Memory B cell (primary cell): ENCODE measurements at regions not wholly inside any gene's neighbourhood (a gene's known extent, or its start where the extent isn't known, plus 50 kb on each side); places are given as distances from the start of the nearest gene placed in this dataset.

Source experiments
- ATAC-seq: fragments of 150-1000 bp; cut with Tn5 transposase; 2 replicates; pipeline ENCODE4 v1.10.0; 2021; ENCODE audit warnings: low read depth, mild to moderate bottlenecking, moderate library complexity
- DNase-seq, 2 donors: peaks; one replicate each; pipeline ENCODE4 v3.0.0; 2022; ENCODE audit warnings: low spot score in 2 of 2
- H3K27ac Mint-ChIP-seq: one replicate; pipeline ENCODE4 v1.8.0; 2022; ENCODE audit warnings: mild to moderate bottlenecking, moderate library complexity, mixed read lengths
- H3K27me3 Mint-ChIP-seq: one replicate; pipeline ENCODE4 v1.8.0; 2022; ENCODE audit warnings: mixed read lengths
- H3K36me3 Mint-ChIP-seq: one replicate; pipeline ENCODE4 v1.8.0; 2022; ENCODE audit warnings: mild to moderate bottlenecking, mixed read lengths
- H3K4me1 Mint-ChIP-seq: one replicate; pipeline ENCODE4 v1.8.0; 2022; ENCODE audit warnings: mixed read lengths
- H3K4me3 Mint-ChIP-seq: one replicate; pipeline ENCODE4 v1.8.0; 2022; ENCODE audit warnings: mild to moderate bottlenecking, moderate library complexity, mixed read lengths
- H3K9me3 Mint-ChIP-seq: one replicate; pipeline ENCODE4 v1.8.0; 2022; ENCODE audit warnings: mixed read lengths

GRCh38 chr11:69905611-69906452 is 86.6 kb upstream of the FGF3 start:
- DNase-seq: no peak
- Mint-ChIP-seq H3K27ac (no peak overlapping the region), H3K4me3 (no peak overlapping the region), H3K27me3 (peaks cover 19% of the 10 kb centered on the region), H3K4me1 (no peaks in the 10 kb centered on the region), H3K36me3 (no peaks in the 10 kb centered on the region), H3K9me3 (no peaks in the 10 kb centered on the region)
- ATAC-seq: no peak

- DNase-seq (no peak), ATAC-seq (no peak)
- Mint-ChIP-seq H3K36me3 (no peaks in the 10 kb centered on the region), H3K4me3 (no peak overlapping the region), H3K27me3 (peaks cover 22% of the 10 kb centered on the region), H3K9me3 (no peaks in the 10 kb centered on the region), H3K4me1 (no peaks in the 10 kb centered on the region), H3K27ac (no peak overlapping the region)
These were observed 87.3 kb upstream of the FGF3 start for GRCh38 chr11:69906453-69906907.

GRCh38 chr11:69907611-69908010 is 88.4 kb upstream of the FGF3 start:
- Mint-ChIP-seq H3K27ac (no peak overlapping the region), H3K36me3 (no peaks in the 10 kb centered on the region), H3K9me3 (no peaks in the 10 kb centered on the region), H3K4me3 (no peak overlapping the region), H3K4me1 (no peaks in the 10 kb centered on the region), H3K27me3 (peaks cover 27% of the 10 kb centered on the region)
- DNase-seq (no peak), ATAC-seq (no peak)

- no peak overlapping the region for H3K27ac Mint-ChIP-seq
- no peaks in the 10 kb centered on the region for H3K9me3 Mint-ChIP-seq
- peaks cover 27% of the 10 kb centered on the region for H3K27me3 Mint-ChIP-seq
- no peaks in the 10 kb centered on the region for H3K36me3 Mint-ChIP-seq
- no peak for DNase-seq
- no peaks in the 10 kb centered on the region for H3K4me1 Mint-ChIP-seq
- no peak overlapping the region for H3K4me3 Mint-ChIP-seq
- ATAC-seq: no peak
These were observed 89.5 kb upstream of the FGF3 start for GRCh38 chr11:69908511-69909220.

- no peak overlapping the region for H3K27ac Mint-ChIP-seq
- H3K9me3 Mint-ChIP-seq: no peaks in the 10 kb centered on the region
- H3K27me3 Mint-ChIP-seq: peaks cover 26% of the 10 kb centered on the region
- H3K4me1 Mint-ChIP-seq: no peaks in the 10 kb centered on the region
- ATAC-seq: no peak
- no peaks in the 10 kb centered on the region for H3K36me3 Mint-ChIP-seq
- no peak for DNase-seq
- no peak overlapping the region for H3K4me3 Mint-ChIP-seq
These were observed 90.6 kb upstream of the FGF3 start for GRCh38 chr11:69909561-69910518.

GRCh38 chr11:69910519-69911309 is 91.5 kb upstream of the FGF3 start:
- Mint-ChIP-seq H3K27ac (no peak overlapping the region), H3K4me1 (no peaks in the 10 kb centered on the region), H3K9me3 (no peaks in the 10 kb centered on the region), H3K27me3 (peaks cover 24% of the 10 kb centered on the region), H3K36me3 (no peaks in the 10 kb centered on the region), H3K4me3 (no peak overlapping the region)
- ATAC-seq (no peak), DNase-seq (no peak)

- peaks cover 22% of the 10 kb centered on the region for H3K27me3 Mint-ChIP-seq
- no peaks in the 10 kb centered on the region for H3K4me1 Mint-ChIP-seq
- no peaks in the 10 kb centered on the region for H3K9me3 Mint-ChIP-seq
- DNase-seq (no peak), ATAC-seq (no peak)
- no peak overlapping the region for H3K27ac Mint-ChIP-seq
- no peak overlapping the region for H3K4me3 Mint-ChIP-seq
- H3K36me3 Mint-ChIP-seq: no peaks in the 10 kb centered on the region
These were observed 92.3 kb upstream of the FGF3 start for GRCh38 chr11:69911310-69912160.

GRCh38 chr11:69912161-69912910 is 93.1 kb upstream of the FGF3 start:
- H3K27me3 Mint-ChIP-seq: peaks cover 21% of the 10 kb centered on the region
- ATAC-seq (no peak), DNase-seq (no peak)
- no peak overlapping the region for H3K4me3 Mint-ChIP-seq
- H3K27ac Mint-ChIP-seq: no peak overlapping the region
- peaks cover 4% of the 10 kb centered on the region for H3K9me3 Mint-ChIP-seq
- peaks cover 5% of the 10 kb centered on the region for H3K36me3 Mint-ChIP-seq
- H3K4me1 Mint-ChIP-seq: no peaks in the 10 kb centered on the region

GRCh38 chr11:69912911-69913451 is 93.8 kb upstream of the FGF3 start:
- ATAC-seq (no peak), DNase-seq (no peak)
- peaks cover 24% of the 10 kb centered on the region for H3K27me3 Mint-ChIP-seq

GRCh38 chr11:69913591-69914285 is 94.5 kb upstream of the FGF3 start:
- H3K4me3 Mint-ChIP-seq: no peak overlapping the region
- H3K4me1 Mint-ChIP-seq: no peaks in the 10 kb centered on the region
- DNase-seq (no peak), ATAC-seq (no peak)
- H3K36me3 Mint-ChIP-seq: peaks cover 9% of the 10 kb centered on the region
- peaks cover 22% of the 10 kb centered on the region for H3K27me3 Mint-ChIP-seq
- H3K27ac Mint-ChIP-seq: no peak overlapping the region
- peaks cover 8% of the 10 kb centered on the region for H3K9me3 Mint-ChIP-seq

More at GRCh38 chr11:69912911-69913451, 93.8 kb upstream of the FGF3 start:
- peaks cover 8% of the 10 kb centered on the region for H3K9me3 Mint-ChIP-seq
- H3K4me3 Mint-ChIP-seq: no peak overlapping the region
- no peak overlapping the region for H3K27ac Mint-ChIP-seq
- H3K4me1 Mint-ChIP-seq: no peaks in the 10 kb centered on the region
- peaks cover 9% of the 10 kb centered on the region for H3K36me3 Mint-ChIP-seq

- ATAC-seq (no peak), DNase-seq (no peak)
- Mint-ChIP-seq H3K27ac (no peak overlapping the region), H3K4me3 (no peak overlapping the region), H3K4me1 (no peaks in the 10 kb centered on the region), H3K9me3 (peaks cover 8% of the 10 kb centered on the region), H3K36me3 (peaks cover 9% of the 10 kb centered on the region), H3K27me3 (peaks cover 24% of the 10 kb centered on the region)
These were observed 95.3 kb upstream of the FGF3 start for GRCh38 chr11:69914286-69915150.
